NT2/D1 (cell line): ENCODE measurements at regions not wholly inside any gene's neighbourhood (a gene's known extent, or its start where the extent isn't known, plus 50 kb on each side); places are given as distances from the start of the nearest gene placed in this dataset.

Source experiments
- DNase-seq: peaks from one replicate; pipeline ENCODE4 v3.0.0-alpha.2; 2011; ENCODE audit warnings: low read depth, low spot score
- H3K27me3 ChIP-seq: 2 replicates; pipeline ENCODE4 v1.6.0; 2011; ENCODE audit warnings: mild to moderate bottlenecking; ENCODE audit not compliant: insufficient read length, insufficient read depth
- H3K36me3 ChIP-seq: 2 replicates; pipeline ENCODE4 v1.6.1; 2011; ENCODE audit warnings: mild to moderate bottlenecking, low read length, mixed read lengths; ENCODE audit not compliant: insufficient read depth, insufficient read length
- H3K4me1 ChIP-seq: 2 replicates; pipeline ENCODE4 v1.5.1; 2011; ENCODE audit not compliant: insufficient read depth, insufficient read length
- H3K4me3 ChIP-seq: 2 replicates; pipeline ENCODE4 v1.5.1; 2011; ENCODE audit warnings: low read depth; ENCODE audit not compliant: insufficient read length
- H3K9ac ChIP-seq: 2 replicates; pipeline ENCODE4 v1.6.0; 2011; ENCODE audit warnings: low read depth; ENCODE audit not compliant: insufficient read length
- H3K9me3 ChIP-seq: 2 replicates; pipeline ENCODE4 v1.5.1; 2011; ENCODE audit warnings: mild to moderate bottlenecking, low read length; ENCODE audit not compliant: insufficient read depth
- SUZ12 ChIP-seq: IDR thresholded peaks from 2 replicates; pipeline ENCODE4 v1.6.1; 2011; ENCODE audit not compliant: insufficient read length, insufficient read depth; ENCODE audit errors: extremely low read depth
- YY1 ChIP-seq: IDR thresholded peaks from 2 replicates; pipeline ENCODE4 v1.6.1; 2011; ENCODE audit not compliant: insufficient read length, insufficient read depth
- ZNF274 ChIP-seq: IDR thresholded peaks from 2 replicates; pipeline ENCODE4 v1.6.1; 2011; ENCODE audit warnings: mild to moderate bottlenecking, low read depth, low read length

GRCh38 chr2:147342329-147342728 is 502.5 kb upstream of the ACVR2A start:
- no peak overlapping the region for H3K9ac ChIP-seq
- TF ChIP-seq YY1 (no peak), ZNF274 (no peak), SUZ12 (no peak)
- no peak overlapping the region for H3K4me3 ChIP-seq
- no peaks in the 10 kb centered on the region for H3K4me1 ChIP-seq
- no peaks in the 10 kb centered on the region for H3K36me3 ChIP-seq
- H3K27me3 ChIP-seq, result no peaks in the 10 kb centered on the region
- peaks cover 18% of the 10 kb centered on the region; the same call in 1 of the 2 replicates for H3K9me3 ChIP-seq
- no peak for DNase-seq

GRCh38 chr2:147331790-147332419 is 512.9 kb upstream of the ACVR2A start:
- TF ChIP-seq ZNF274 (no peak), SUZ12 (no peak), YY1 (no peak)
- no peaks in the 10 kb centered on the region for H3K27me3 ChIP-seq
- H3K4me1 ChIP-seq, result no peaks in the 10 kb centered on the region
- no peaks in the 10 kb centered on the region for H3K36me3 ChIP-seq
- DNase-seq, result peak; percentile 47
- no peak overlapping the region for H3K9ac ChIP-seq
- no peak overlapping the region for H3K4me3 ChIP-seq
- no peaks in the 10 kb centered on the region for H3K9me3 ChIP-seq

- H3K9ac ChIP-seq, result no peak overlapping the region
- H3K27me3 ChIP-seq, result no peaks in the 10 kb centered on the region
- TF ChIP-seq SUZ12 (no peak), ZNF274 (no peak), YY1 (no peak)
- no peaks in the 10 kb centered on the region for H3K4me1 ChIP-seq
- DNase-seq, result no peak
- no peak overlapping the region for H3K4me3 ChIP-seq
- no peaks in the 10 kb centered on the region for H3K36me3 ChIP-seq
- H3K9me3 ChIP-seq, result no peaks in the 10 kb centered on the region
Observed at GRCh38 chr2:147330925-147331324, 513.9 kb upstream of the ACVR2A start.

- Histone ChIP-seq H3K36me3 (no peaks in the 10 kb centered on the region), H3K4me1 (no peaks in the 10 kb centered on the region), H3K4me3 (no peak overlapping the region), H3K27me3 (no peaks in the 10 kb centered on the region), H3K9me3 (no peaks in the 10 kb centered on the region), H3K9ac (no peak overlapping the region)
- DNase-seq, result no peak
- TF ChIP-seq YY1 (no peak), ZNF274 (no peak), SUZ12 (no peak)
Observed at GRCh38 chr2:147327613-147328012, 517.2 kb upstream of the ACVR2A start.

- H3K9me3 ChIP-seq, result peaks cover 13% of the 10 kb centered on the region; the same call in 1 of the 2 replicates
- no peak for TF ChIP-seq ZNF274
- no peak for TF ChIP-seq SUZ12
- no peak for TF ChIP-seq YY1
- no peaks in the 10 kb centered on the region for H3K36me3 ChIP-seq
- no peaks in the 10 kb centered on the region for H3K4me1 ChIP-seq
- no peak overlapping the region for H3K9ac ChIP-seq
- DNase-seq, result no peak
- no peaks in the 10 kb centered on the region for H3K27me3 ChIP-seq
- H3K4me3 ChIP-seq, result no peak overlapping the region
Observed at GRCh38 chr2:147325990-147326389, 518.8 kb upstream of the ACVR2A start.

- Histone ChIP-seq H3K27me3 (no peaks in the 10 kb centered on the region), H3K36me3 (no peaks in the 10 kb centered on the region), H3K4me1 (no peaks in the 10 kb centered on the region), H3K9me3 (peaks cover 38% of the 10 kb centered on the region; the same call in 1 of the 2 replicates), H3K4me3 (no peak overlapping the region), H3K9ac (no peak overlapping the region)
- no peak for DNase-seq
- TF ChIP-seq SUZ12, result no peak
- TF ChIP-seq YY1, result no peak
- TF ChIP-seq ZNF274, result no peak
Observed at GRCh38 chr2:147320146-147320545, 524.7 kb upstream of the ACVR2A start.

GRCh38 chr2:147311058-147311430 is 533.8 kb upstream of the ACVR2A start:
- Histone ChIP-seq H3K36me3 (no peaks in the 10 kb centered on the region), H3K4me1 (no peaks in the 10 kb centered on the region), H3K9ac (no peak overlapping the region), H3K9me3 (no peaks in the 10 kb centered on the region; the same call in 1 of the 2 replicates), H3K4me3 (no peak overlapping the region), H3K27me3 (no peaks in the 10 kb centered on the region)
- no peak for TF ChIP-seq ZNF274
- TF ChIP-seq YY1, result no peak
- TF ChIP-seq SUZ12, result no peak
- no peak for DNase-seq
